ENCODE measurements at regions not wholly inside any gene's neighbourhood (a gene's known extent, or its start where the extent isn't known, plus 50 kb on each side); places are given as distances from the start of the nearest gene placed in this dataset.

- FAIRE-seq, result no peak
- CTCF ChIA-PET, result interaction anchor here (0.7 kb wide), 1 partner anchor 554 kb away, joined by 3 read pairs; no protein-coding TSS in a partner anchor
Observed at GRCh38 chr5:158629591-158630312, 470.0 kb downstream of the EBF1 start.

More at GRCh38 chr5:158629591-158630312, 470.0 kb downstream of the EBF1 start:
- TF ChIP-seq HDAC6 (IDR thresholded peaks at IDR 0.05; ENCODE audit: unreplicated experiment) (no peak), CHD1 (IDR thresholded peaks at IDR 0.05; ENCODE audit: low read depth, low read length) (no peak), ZNF687 (IDR thresholded peaks at IDR 0.05) (no peak), RB1 (IDR thresholded peaks at IDR 0.05; ENCODE audit: borderline replicate concordance) (no peak), NBN (IDR thresholded peaks at IDR 0.05) (no peak), IKZF1 (conservative IDR thresholded peaks at IDR 0.05) (no peak), CREB1 (IDR thresholded peaks at IDR 0.05; ENCODE audit: low read depth) (no peak), NR2C2 (IDR thresholded peaks at IDR 0.05; ENCODE audit: borderline replicate concordance, control insufficient read depth, insufficient read length, low read depth) (no peak), PAX5 (IDR thresholded peaks at IDR 0.05; ENCODE audit: borderline replicate concordance, low read depth, low read length) (no peak), ZNF207 (IDR thresholded peaks at IDR 0.05; ENCODE audit: borderline replicate concordance) (no peak), ZBTB33 (IDR thresholded peaks at IDR 0.05) (no peak), ZBTB40 (IDR thresholded peaks at IDR 0.05; ENCODE audit: borderline replicate concordance) (no peak), RAD51 (IDR thresholded peaks at IDR 0.05) (no peak)
- no peak overlapping the region for H2AFZ ChIP-seq (ENCODE audit: control insufficient read depth, low read depth, low read length)
- no peak overlapping the region for H3K9ac ChIP-seq (ENCODE audit: control insufficient read depth, insufficient read depth, low read length)
- H3K4me2 ChIP-seq (ENCODE audit: control insufficient read depth, insufficient read depth), result no peak overlapping the region
- H3K4me3 ChIP-seq, result no peak overlapping the region
- intact Hi-C loops (cut with micrococcal nuclease; ENCODE audit: unreplicated experiment) (no loop called here), in situ Hi-C loops (cut with MboI) (no loop called here)
- H3K27me3 ChIP-seq (replicated peaks in 1 of 2; ENCODE audit: control insufficient read depth in 2 of 2, insufficient read depth in 2 of 2, low read length in 1 of 2), result no peaks in the 10 kb centered on the region; a peak in 1 of 4 replicates
- ChIA-PET SMC1A (ENCODE audit: uncharacterized antibody, unreplicated experiment) (interaction anchor here (1.1 to 1.3 kb wide), 2 partner anchors 10 to 257 kb away, joined by 3 to 4 read pairs; no protein-coding TSS in a partner anchor), POLR2A (interaction anchor here (0.5 kb wide), 1 partner anchor 679 kb away, joined by 5 read pairs; no protein-coding TSS in a partner anchor), RAD21 (ENCODE audit: unreplicated experiment) (no interaction called here)
- no peaks in the 10 kb centered on the region for H3K4me1 ChIP-seq (ENCODE audit: control insufficient read depth, insufficient read depth, low read length)
- BruUV-seq (replicated peaks), result no TSS peak
- H3K79me2 ChIP-seq (ENCODE audit: control insufficient read depth, insufficient read depth, low read length), result no peaks in the 10 kb centered on the region
- H3K36me3 ChIP-seq (ENCODE audit: control insufficient read depth in 2 of 2, insufficient read depth in 2 of 2, low read length in 1 of 2), result no peaks in the 10 kb centered on the region
- H3K27ac ChIP-seq (ENCODE audit: control insufficient read depth, insufficient read depth), result no peak overlapping the region
- DNase-seq (ENCODE audit: low read depth, low spot score), result no peak
- no peaks in the 10 kb centered on the region for H4K20me1 ChIP-seq (ENCODE audit: control insufficient read depth, insufficient read depth)
- no peak for ATAC-seq
- H3K9me3 ChIP-seq (replicated peaks; ENCODE audit: control insufficient read depth, insufficient read depth, low read length), result no peaks in the 10 kb centered on the region
- WGBS (ENCODE audit: insufficient coverage, insufficient replicate concordance, low lambda C conversion rate, missing lambda C conversion rate), result 53% methylated on average over 6 of the region's 6 CpGs
